ENCODE measurements at regions not wholly inside any gene's neighbourhood (a gene's known extent, or its start where the extent isn't known, plus 50 kb on each side); places are given as distances from the start of the nearest gene placed in this dataset.
"Not testable (repeated sequence)": the region's sequence is repeated elsewhere in the genome, so short reads cannot be mapped to it uniquely, and the experiment has no call there.

DNA sequence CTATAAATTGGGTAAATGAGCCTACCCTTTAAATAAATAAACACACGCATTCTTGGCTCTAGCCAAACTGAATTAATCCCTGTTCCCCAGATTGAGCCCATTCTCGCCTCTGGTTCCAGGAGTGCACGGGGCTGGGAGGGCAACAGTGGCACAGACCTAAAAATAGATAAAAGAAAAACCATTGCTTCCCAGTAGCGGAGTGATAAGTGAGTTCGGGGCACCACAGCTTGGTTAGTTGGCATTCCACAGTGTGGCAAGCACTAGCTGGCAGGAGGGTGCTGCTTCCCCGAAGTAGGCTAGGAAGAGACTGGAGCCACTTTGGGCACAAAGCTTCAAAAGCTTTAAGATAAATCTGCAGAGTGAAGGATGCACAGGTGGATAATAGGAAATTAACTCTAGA is 322.2 kb upstream of the SGCD start:
- DNase-seq: no peak

DNA sequence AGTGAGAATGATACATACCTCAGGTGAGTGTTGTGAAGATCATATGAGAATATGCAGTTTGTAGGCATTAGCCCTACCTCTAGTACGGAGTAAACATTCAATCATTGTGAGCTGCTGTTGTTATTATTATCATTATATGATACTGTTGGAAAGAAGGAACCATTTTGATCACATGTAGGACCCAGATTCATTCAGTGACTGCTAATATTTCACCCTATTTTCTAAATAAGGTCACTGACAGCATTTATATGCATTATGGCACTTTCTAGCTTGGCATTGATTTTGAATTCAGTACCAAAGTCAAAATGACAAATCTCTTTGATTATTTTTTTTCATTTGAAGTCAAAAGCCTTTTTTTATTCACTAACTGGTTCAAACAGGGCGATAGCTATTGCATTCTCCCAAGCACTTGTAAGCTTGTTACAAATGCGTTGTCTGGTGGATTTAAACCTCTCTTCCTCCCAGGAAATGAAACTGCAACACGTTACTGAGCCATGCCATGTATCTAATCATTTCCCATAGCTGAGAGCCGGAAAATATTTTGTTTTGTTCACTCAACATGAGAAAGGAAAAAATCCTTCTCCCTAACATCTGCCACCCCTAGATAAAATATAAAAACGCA is 320.8 kb upstream of the SGCD start:
- DNase-seq: no peak

DNA sequence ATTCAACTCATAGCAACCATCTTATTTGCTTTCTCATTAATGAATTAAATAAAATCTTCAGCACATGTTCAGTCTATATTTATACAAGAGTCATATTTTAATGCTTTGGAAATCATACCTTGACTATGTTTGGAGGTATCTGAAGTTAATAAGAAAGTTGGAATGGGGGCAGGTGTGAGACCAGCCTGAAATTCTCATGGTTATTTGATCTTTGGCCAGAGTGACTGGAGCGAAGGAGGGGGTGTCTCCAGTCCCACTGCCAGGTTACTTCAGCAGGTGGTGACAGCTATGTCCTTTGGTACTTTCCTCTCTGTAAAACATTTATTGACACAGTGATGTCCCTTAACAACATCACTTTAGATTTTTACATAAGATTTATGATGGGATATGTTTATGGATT is 318.1 kb upstream of the SGCD start:
- DNase-seq: no peak

DNA sequence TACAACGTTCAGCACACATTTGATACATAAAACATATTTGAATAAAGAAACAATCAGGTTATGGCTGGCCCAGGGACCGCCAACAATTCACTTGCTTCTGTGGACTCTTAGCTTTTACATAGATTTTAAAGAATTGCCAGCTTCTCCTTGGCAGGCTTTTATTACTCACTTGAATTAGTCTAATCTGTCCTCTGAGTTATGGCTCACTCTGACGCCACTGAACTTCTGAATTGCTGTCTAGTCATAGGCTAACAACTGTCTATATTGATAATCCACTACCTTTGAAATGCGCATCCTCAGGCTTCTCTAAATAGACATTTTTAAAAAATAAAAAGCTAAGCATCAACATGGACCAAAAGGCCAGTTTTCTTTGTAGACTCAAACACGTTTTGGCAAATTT is 317.4 kb upstream of the SGCD start:
- DNase-seq: no peak

DNA sequence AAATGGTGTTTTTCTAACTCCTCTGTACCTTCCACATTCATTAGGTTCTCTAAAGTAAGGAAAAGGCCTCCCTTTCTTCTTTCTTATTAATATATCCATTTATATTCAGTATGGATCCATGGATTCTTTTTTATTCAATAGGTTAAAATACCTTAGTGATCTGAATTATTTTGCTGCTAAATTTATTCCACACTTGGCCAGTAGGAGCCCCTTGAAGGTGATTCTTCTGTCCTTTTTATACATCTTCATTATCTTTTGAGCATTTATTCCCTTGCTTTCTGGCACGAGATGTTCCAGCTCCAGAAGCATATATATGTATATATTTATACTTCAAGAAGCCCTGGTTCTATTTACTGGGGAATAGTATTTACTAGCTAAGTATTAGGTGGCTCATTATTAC is 311.8 kb upstream of the SGCD start:
- DNase-seq: no peak

DNA sequence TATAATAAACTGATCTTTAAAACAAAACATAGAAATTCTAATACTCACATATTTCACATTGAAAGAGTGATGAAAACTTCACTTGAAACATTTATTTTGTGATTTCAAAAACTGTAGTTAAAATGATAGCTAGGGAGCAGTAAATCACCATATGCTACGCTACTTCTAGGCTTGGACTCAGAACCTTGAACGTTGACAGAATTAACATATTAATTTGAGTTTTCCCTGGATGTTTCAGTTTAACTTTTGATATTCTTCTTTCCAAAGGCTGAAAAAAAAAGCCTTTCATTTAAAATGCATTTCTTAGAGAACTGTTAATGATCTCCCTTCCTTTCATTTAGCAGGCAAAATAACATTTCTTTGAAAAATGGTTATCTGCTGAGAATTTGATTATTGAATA is 307.8 kb upstream of the SGCD start:
- no peak for DNase-seq

DNA sequence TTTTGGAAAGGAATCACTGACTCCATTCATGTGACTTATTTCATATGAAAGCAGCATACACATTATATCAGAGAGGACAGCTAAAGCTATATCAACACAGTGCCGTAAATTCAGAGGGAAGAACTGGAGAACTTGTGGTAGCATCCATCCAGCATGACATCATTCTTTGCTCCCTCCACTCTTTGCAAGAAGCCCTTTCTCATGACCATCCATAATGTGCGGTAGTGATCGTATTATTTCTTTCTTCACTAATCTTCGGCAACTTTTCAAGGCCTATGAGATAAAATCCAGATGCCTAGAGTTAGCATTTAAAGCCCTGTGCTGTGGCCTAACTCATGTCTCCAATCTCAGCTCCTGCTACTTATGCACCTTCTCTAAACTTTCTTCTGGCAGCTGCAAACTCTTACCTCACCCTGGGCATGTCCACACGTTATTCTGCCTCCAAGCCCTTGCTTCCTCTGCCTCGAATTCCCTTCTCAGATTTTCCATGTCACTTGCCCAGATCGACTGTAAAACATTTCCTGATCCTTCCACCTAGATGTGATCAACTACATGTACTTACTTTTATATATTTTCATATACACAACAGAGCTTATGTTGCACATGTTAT is 307.3 kb upstream of the SGCD start:
- no peak for DNase-seq

DNA sequence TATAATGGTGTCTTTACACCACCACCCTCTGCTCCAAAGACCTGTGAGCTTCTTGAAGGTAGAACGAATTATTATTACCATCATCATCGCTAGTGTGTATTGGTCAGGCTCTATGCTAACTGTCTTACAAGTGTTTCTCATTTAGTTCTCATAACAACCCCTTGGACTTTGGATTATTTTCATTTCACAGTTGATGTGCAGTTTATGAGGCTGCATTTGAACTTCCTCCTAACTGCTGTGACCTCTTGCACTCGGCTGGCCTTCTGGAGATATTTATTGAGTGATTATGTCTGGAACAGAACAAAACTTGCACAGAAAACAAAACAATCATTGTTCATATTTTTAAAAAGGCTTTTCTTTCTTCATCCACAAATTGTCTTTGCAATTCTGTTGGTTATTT is 306.3 kb upstream of the SGCD start:
- DNase-seq: no peak

DNA sequence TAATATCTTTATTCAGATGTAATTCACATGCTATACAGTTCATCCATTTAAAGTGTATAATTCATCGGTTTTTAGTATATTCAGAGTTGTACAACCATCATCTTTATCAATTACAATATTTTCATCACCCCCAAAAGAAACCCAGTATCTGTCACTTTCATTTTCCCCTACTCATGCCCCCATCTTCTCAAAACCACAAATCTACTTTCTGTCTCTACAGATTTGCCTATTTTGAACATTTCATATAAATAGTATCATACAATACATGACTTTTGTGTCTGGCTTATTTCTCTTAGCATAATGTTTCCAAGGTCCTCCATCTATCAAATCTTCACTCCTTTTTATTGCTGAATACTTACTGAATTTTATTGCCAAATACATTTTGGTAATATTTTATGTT is 305.1 kb upstream of the SGCD start:
- no peak for DNase-seq

DNA sequence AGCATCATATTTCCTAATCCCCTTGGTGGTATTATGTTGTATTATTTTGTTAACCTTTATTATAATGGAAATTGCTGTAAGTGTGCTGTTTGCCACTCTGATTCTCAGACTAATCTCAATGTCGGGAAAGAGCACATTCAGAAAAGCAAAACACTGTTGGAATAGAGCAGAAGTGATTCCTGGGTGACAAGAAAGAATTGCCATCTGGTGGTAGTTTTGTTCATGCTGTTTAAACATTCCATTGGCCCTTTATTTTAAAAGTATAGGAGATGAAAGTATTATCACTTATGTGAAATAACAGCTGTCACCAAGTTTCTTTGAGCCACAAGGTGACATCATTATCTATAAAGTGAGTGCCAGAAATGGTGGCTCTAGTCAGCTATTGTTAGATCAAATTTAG is 301.3 kb upstream of the SGCD start:
- DNase-seq: no peak

DNA sequence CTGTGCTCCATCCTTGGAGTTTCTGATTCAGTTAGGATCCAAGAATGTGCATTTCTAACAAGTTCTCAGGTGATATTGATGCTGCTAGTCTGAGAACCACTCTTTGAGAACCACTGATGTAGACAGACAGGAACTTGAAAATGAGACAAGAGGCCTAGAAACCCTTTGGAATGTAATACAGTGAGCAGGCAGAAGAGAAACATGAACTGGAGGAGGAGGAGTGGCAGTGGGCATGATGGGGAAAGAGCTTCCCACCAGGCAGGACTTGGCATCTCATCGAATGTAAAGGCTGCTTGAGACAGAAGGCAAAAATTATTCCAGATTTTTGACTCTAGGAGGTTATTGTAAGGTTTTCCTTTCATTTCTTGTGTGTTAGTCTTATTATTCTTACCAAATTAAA is 295.8 kb upstream of the SGCD start:
- no peak for DNase-seq

DNA sequence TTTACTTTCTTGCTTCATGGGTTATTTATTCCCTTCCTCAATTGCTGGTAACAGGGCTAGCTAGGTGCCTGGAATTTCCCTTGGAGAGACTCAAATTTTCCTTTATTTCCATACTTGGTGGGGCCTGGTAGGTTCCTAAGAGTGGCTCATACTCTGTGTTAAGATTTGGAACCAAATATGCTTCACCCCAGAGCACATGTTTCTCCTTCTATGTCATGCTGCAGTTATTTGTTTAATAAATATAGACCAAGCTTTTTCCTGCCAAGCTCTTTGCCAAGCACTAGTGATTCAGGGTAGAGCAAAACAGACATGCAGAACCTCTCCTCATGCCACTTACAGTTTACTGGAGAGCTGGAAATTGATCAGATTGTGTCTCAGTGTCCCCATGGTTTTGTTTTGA is 290.3 kb upstream of the SGCD start:
- no peak for DNase-seq

DNA sequence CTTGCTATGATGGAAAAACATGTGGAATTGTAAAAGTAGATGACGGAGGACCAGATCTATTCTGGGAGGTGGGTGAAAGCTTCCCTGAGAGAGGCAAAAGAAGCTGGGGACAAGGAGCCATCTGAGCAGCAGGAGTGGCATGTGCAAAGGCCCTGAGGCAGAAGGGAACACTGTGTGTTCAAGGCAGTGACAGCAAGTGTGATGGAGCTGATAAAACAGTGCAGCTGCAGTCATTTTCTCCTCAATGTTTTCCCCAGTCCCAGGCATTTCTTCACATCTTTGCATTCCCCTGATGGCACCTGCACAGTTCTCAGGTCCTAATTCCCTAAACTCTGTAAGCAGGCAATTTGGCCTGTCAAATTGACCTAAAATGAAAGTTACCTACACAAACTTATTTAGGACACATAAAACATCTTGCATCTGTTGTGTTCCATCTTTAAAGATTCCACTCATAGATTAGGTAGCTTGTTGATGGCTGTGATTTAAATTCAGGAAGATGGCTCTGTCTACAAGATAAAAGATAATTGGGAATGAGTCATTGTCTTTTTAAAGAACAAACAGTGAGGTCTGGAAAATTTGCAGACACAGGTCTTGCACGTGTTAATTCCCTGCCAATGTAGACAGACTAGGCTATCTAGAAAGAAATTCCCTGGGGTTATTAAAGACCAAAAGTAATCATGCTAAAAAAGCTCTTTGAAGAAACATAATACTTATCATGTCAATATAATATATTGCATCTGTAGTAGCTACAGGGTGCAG is 289.6 kb upstream of the SGCD start:
- no peak for DNase-seq

DNA sequence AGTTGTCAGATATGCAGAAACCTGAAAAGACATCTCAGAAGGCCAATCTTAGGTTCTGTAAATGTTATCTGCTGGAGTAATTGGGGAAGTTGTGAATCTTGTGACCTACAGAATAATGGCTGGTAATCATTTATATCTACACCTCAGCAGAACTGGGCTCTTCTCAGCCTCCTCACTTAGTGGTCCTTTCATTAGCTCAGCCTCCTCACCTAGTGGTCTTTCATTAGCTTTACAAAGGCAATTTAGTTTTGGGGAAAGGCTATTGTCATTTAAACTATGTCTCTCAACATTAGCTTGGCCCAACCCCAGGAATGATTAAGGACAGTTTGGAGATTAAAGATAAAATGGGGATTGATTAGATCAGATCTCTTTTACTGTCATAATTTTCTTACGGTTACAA is 284.2 kb upstream of the SGCD start:
- no peak for DNase-seq

DNA sequence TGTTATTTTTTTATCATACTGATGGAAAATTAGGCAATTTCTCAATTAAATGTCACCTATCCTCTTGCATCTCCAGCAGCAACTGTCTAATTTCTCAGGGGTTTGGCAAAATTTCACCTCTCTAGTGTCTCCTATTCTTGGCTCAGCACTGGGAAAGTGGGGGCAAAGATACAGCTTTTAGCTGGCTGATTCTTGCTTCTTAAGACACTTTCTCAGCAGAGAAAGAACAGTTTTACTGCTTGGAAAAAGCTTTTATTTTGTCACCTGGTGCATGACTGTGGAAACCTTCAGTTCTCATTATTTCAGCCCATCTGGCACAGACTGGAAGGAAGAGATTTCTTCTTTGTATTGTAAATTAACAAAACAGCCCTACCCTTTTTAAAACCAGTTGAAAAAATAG is 283.6 kb upstream of the SGCD start:
- no peak for DNase-seq

DNA sequence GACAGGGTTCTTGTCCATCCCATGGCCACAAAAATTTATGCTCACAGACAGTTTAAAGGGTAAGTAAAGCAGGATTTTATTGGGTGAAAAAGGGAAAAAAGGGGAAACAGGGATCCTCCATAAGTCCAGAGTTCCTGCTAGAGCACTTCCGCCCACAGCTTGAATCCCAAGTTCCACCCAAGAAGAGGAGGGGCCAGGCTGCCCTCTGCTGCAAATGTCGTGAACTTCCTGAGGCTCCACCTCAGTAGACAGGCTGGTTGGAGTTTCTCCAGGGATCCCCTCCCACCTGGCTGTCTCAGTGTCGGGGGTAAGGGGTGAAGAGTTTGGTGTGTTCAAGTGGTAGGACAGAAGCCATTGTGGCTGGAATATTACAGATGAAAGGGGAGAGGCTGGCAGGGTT is 275.0 kb upstream of the SGCD start:
- DNase-seq: no peak

DNA sequence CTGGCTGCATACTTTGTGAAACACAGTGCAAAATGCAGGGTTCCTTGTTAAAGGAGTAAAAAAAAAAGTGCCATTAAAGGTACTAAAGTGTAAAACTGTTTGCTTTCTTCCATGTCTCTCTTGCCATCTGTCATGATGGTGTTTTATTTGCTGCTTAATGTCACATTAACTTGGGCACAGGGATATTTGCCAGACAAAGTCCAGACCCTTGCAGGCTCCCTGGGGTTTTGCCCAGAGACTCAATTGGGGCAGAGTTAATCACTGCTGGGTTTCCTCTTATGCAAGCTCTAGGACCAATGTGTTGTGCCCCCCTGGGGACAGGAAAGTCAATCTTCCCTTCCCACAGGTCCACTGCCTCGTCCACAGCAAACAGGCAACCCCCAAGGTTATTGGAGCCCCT is 274.3 kb upstream of the SGCD start:
- no peak for DNase-seq

DNA sequence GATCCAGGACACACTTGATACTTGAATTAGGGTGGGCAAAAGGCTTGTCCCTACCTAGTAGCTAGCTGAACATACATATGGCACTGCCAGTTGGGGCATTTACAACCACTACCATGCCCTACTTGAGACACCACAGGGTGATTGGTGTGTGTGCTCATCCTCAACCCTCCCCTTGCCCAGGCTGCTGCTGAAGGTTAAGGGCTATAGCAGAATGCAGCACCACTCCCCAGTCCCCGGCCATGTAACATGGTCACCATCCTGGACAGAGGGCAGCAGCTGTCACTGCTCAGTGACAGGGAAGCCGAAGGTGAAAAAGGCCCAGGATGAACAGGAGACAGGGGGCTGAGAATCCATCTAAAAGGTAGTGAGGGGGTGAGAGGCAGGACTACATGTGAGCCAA is 273.9 kb upstream of the SGCD start:
- DNase-seq: no peak

DNA sequence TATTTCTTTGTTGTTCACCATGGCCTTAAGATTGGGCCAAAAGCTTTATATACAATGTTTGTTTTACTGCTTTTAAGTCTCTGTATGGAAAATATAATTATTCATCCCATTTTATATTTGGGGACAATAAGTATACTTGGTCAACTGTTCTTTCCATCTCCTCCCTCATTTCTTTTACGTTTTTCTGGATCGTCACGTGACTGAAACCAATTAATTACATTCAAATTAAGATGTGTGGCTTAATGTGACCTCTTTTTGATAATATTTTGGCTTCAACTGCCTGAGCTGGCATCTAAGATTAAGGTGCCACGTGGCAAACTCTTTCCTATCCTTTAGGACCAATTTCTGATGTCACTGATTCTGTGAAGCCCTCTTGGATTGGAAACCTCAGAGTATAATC is 250.1 kb upstream of the SGCD start:
- DNase-seq: no peak

DNA sequence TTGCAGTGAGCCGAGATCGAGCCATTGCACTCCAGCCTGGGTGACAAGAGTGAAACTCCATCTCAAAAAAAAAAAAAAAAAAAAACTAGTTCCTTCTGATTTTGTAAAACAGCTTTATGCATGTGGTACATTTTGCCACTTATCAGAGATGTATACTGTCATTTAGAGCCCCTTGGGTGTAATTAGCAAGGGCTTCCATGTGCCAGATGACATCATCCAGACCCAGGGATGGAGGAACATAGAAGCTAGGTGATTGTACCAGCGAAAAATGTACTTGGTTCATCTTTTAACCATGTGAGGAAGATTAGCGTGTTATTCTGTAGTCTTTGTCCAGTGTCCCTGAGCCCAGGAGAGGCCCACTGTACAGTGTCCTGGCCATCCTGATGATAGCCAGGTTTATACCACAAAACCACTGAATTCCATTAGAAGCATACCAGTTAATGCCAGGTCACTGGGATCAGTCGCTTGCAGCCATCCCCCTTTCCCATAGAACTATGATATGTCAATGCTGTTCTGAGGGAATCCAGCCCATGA is 239.3 kb upstream of the SGCD start:
- no peak for DNase-seq

DNA sequence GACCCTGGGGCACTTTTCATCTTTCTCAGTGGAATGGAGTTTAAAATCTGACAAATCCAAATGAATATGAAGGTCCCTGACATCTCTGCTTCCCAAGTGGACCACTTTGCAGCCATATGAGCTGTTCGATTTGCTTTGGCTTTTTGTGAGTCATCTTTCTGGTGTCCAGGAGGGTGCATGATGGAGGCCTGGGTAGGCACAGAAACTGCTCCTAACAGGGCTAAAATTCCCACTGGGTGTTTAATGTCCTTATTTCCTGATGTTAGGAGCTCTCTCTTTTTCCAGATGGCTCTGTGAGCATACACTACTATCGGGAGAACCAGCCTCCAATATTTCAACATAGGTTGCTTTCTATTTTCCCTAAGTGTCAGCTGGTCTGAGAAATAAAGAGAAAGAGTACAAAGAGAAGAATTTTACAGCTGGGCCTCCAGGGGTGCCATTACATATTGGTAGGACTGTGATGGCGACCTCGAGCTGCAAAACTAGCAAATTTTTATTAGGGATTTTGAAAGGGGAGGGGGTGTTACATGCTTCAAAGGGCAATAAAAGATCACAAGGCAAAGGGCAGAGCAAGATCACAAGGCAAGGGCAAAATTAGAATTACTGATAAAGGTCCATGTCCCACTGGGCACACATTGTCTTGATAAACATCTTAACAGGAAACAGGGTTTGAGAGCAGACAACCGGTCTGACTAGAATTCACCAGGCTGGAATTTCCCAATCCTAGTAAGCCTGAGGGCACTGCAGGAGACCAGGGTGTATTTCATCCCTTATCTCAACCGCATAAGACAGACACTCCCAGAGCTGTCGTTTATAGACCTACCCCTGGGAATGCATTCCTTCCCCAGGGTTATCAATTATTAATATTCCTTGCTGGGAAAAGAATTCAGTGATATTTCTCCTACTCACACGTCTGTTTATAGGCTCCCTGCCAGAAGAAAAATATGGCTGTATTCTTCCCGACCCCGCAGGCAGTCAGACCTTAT is 236.7 kb upstream of the SGCD start:
- not testable (repeated sequence) for DNase-seq

DNA sequence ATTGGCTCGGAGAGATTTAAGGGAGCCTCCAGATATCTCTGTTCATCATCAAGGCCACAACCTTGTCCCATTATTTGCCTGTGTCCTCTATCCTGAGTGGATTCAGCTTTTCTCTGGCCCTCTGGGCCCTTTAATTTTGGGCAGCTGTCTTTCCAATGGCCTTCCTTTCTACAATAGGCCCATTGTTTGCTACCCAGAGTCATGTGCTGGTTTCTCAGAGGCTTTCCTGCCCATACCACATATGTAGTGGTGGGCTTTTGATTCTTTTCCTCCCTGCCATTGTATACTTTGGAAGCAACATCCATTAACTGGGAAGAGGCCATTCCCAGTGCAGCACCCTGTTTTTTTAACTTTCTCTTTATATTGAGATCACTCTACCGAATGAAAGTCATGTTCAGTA is 233.9 kb upstream of the SGCD start:
- no peak for DNase-seq

DNA sequence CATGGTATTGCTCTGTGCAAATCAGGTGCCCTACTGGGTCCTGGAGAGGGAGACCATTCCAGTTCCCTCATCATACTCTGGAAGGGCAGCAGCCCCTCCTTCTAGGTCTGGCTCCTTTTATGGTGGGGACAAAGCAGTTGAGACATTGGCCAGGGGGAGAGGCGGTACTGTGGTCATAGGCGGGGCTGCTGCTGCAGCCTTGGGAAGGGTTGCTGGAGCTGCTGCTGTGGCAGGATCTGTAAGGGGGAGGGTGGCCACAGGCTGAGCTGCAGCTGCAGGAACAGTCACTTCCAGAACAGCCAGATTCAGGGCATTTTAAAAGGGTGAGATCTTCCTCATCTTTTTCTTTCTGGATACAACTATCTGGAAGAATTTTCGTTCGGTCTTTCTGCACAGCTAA is 233.0 kb upstream of the SGCD start:
- no peak for DNase-seq
